ENCODE measurements at regions not wholly inside any gene's neighbourhood (a gene's known extent, or its start where the extent isn't known, plus 50 kb on each side); places are given as distances from the start of the nearest gene placed in this dataset.

DNA sequence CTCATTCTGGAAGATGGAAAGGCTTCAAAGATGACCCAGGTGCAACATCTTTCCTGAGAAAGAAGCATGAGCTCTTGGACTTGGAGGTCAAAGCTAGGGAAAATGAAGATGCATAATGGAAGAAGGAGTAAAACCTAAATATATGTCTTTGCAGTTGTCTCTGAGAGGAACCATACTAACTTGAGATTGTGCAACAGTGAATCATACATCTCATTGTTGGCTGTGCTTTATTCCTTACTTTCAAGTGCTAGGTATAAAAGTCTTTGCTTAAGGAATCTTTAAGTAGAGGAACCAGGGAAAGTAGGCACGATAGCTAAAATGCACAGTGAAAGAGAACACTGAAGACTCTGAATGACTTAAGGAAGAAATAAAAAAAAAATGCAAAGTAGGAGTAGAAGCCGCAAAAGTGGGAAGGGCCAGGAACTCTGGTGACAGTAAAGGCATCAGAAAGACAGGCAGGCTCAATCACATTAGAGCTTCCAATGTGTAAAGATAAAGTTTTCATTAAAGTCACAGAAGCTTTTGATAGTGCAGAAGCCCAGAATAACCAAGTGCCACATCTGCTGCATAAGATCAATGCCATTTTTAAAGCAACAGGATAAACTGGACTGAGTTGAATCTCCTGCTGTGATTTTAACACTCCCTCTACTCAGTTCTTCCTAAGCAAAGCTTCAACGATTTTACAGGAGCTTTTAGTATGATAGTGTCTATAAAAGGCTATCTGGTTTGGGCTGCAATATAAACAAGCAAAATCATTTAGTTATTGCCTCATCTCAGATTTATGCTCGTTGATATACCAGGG lies 432.3 kb upstream of the EDIL3 start:
- H3K27me3 Mint-ChIP-seq (ENCODE audit: insufficient read depth, unreplicated experiment) = no peaks in the 10 kb centered on the region
- H3K4me3 Mint-ChIP-seq (ENCODE audit: unreplicated experiment) = no peak overlapping the region

DNA sequence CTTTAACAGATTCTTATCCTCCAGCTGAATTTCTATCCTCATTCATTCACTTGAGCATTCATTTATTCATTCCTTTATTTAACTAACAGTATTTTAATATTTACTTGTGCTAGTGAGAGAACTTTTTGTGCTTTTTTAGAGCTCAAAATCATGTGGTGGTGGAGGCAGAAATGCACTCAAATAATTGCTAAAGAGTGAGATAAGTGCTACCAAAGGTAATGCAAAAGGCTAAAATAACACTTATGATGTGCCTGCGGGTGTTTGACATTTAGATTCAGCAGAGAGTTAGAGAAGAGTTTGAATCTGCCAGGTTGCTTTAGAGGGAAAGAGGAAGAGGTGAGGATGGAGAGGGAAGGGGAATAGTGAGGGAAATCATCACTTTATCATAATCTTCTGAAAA lies 431.5 kb upstream of the EDIL3 start:
- H3K9me3 Mint-ChIP-seq (ENCODE audit: unreplicated experiment) = no peaks in the 10 kb centered on the region
- no peak overlapping the region for H3K27ac Mint-ChIP-seq (ENCODE audit: unreplicated experiment)
- no peaks in the 10 kb centered on the region for H3K36me3 Mint-ChIP-seq (ENCODE audit: insufficient read depth, unreplicated experiment)
- H3K36me3 ChIP-seq (ENCODE audit: control insufficient read depth, insufficient read depth, low read length) = no peaks in the 10 kb centered on the region
- ChIA-PET POLR2A (no interaction called here), CTCF (no interaction called here)
- no peak overlapping the region for H3K4me3 ChIP-seq (ENCODE audit: low read depth, low read length)
- no TSS peak for BruUV-seq (replicated peaks)
- H3K4me1 Mint-ChIP-seq (ENCODE audit: low read depth, unreplicated experiment) = peaks cover 7% of the 10 kb centered on the region
- H3K4me3 Mint-ChIP-seq (ENCODE audit: unreplicated experiment) = no peak overlapping the region
- H3K9me3 ChIP-seq = no peaks in the 10 kb centered on the region
- TF ChIP-seq, protein P1, sequence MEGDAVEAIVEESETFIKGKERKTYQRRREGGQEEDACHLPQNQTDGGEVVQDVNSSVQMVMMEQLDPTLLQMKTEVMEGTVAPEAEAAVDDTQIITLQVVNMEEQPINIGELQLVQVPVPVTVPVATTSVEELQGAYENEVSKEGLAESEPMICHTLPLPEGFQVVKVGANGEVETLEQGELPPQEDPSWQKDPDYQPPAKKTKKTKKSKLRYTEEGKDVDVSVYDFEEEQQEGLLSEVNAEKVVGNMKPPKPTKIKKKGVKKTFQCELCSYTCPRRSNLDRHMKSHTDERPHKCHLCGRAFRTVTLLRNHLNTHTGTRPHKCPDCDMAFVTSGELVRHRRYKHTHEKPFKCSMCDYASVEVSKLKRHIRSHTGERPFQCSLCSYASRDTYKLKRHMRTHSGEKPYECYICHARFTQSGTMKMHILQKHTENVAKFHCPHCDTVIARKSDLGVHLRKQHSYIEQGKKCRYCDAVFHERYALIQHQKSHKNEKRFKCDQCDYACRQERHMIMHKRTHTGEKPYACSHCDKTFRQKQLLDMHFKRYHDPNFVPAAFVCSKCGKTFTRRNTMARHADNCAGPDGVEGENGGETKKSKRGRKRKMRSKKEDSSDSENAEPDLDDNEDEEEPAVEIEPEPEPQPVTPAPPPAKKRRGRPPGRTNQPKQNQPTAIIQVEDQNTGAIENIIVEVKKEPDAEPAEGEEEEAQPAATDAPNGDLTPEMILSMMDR (IDR thresholded peaks at IDR 0.05; ENCODE audit: insufficient read depth in 1 of 2, low read depth in 1 of 2, low read length in 1 of 2, severe bottlenecking in 1 of 2, unreplicated experiment in 1 of 2) = no peak
- no peaks in the 10 kb centered on the region for H3K27me3 ChIP-seq (replicated peaks; ENCODE audit: control insufficient read depth, insufficient read depth, low read length)
- no peaks in the 10 kb centered on the region for H3K27me3 Mint-ChIP-seq (ENCODE audit: insufficient read depth, unreplicated experiment)
- H3K4me1 ChIP-seq = no peaks in the 10 kb centered on the region
- DNase-seq = no peak
- intact Hi-C loops (cut with micrococcal nuclease; ENCODE audit: unreplicated experiment) = no loop called here

More for the DNA sequence above, 432.3 kb upstream of the EDIL3 start:
- Mint-ChIP-seq H3K27ac (ENCODE audit: unreplicated experiment) (no peak overlapping the region), H3K4me1 (ENCODE audit: low read depth, unreplicated experiment) (peaks cover 7% of the 10 kb centered on the region), H3K9me3 (ENCODE audit: unreplicated experiment) (no peaks in the 10 kb centered on the region), H3K36me3 (ENCODE audit: insufficient read depth, unreplicated experiment) (no peaks in the 10 kb centered on the region)
- intact Hi-C loops (cut with micrococcal nuclease; ENCODE audit: unreplicated experiment) = no loop called here
- no peak for DNase-seq
- Histone ChIP-seq H3K27me3 (replicated peaks; ENCODE audit: control insufficient read depth, insufficient read depth, low read length) (no peaks in the 10 kb centered on the region), H3K36me3 (ENCODE audit: control insufficient read depth, insufficient read depth, low read length) (no peaks in the 10 kb centered on the region), H3K4me1 (no peaks in the 10 kb centered on the region), H3K9me3 (no peaks in the 10 kb centered on the region), H3K4me3 (ENCODE audit: low read depth, low read length) (no peak overlapping the region)
- POLR2A ChIA-PET = no interaction called here
- no TSS peak for BruUV-seq (replicated peaks)
- TF ChIP-seq, protein P1 (IDR thresholded peaks at IDR 0.05; ENCODE audit: insufficient read depth in 1 of 2, low read depth in 1 of 2, low read length in 1 of 2, severe bottlenecking in 1 of 2, unreplicated experiment in 1 of 2) = no peak
- CTCF ChIA-PET = interaction anchor here (0.7 kb wide), 1 partner anchor 119 kb away, joined by 3 read pairs; no protein-coding TSS in a partner anchor

DNA sequence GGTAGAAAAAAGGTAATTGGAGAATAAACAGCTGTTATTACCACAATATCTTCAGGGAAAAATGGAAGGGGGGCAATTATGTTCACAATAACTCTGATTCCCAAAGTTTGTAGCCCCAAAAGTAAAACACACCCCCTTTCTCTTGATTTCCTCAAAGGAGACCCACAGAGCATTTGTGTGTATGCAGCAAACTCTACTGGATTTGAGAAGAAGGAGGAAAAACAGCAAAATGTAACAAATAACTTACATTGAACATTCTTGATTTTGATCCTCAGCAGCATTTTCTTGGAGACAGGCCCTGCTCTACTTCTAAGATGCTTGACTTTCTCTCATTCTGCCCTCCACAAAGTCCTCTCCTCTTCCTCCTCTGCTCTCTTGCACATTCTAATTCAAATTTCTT lies 420.8 kb upstream of the EDIL3 start:
- Mint-ChIP-seq H3K9me3 (ENCODE audit: unreplicated experiment) (peaks cover 9% of the 10 kb centered on the region), H3K27ac (ENCODE audit: unreplicated experiment) (no peak overlapping the region), H3K4me3 (ENCODE audit: unreplicated experiment) (no peak overlapping the region), H3K4me1 (ENCODE audit: low read depth, unreplicated experiment) (no peaks in the 10 kb centered on the region), H3K36me3 (ENCODE audit: insufficient read depth, unreplicated experiment) (no peaks in the 10 kb centered on the region), H3K27me3 (ENCODE audit: insufficient read depth, unreplicated experiment) (peaks cover 7% of the 10 kb centered on the region)
- intact Hi-C loops (cut with micrococcal nuclease; ENCODE audit: unreplicated experiment) = no loop called here
- Histone ChIP-seq H3K36me3 (ENCODE audit: control insufficient read depth, insufficient read depth, low read length) (no peaks in the 10 kb centered on the region), H3K9me3 (no peaks in the 10 kb centered on the region), H3K4me3 (ENCODE audit: low read depth, low read length) (no peak overlapping the region), H3K27me3 (replicated peaks; ENCODE audit: control insufficient read depth, insufficient read depth, low read length) (no peaks in the 10 kb centered on the region), H3K4me1 (no peaks in the 10 kb centered on the region)
- no peak for DNase-seq
- ChIA-PET CTCF (no interaction called here), POLR2A (no interaction called here)
- TF ChIP-seq, protein P1 (IDR thresholded peaks at IDR 0.05; ENCODE audit: insufficient read depth in 1 of 2, low read depth in 1 of 2, low read length in 1 of 2, severe bottlenecking in 1 of 2, unreplicated experiment in 1 of 2) = no peak
- BruUV-seq (replicated peaks) = no TSS peak
